A673 (cell line): ENCODE measurements at regions not wholly inside any gene's neighbourhood (a gene's known extent, or its start where the extent isn't known, plus 50 kb on each side); places are given as distances from the start of the nearest gene placed in this dataset.

ENCODE experiments used
- BruUV-seq: library from RNA; stranded (reverse); fragments of 400-500 nt; replicated peaks from 2 replicates; lab custom pipeline; 2021; lab: Mats Ljungman, UMichigan
- CTCF ChIA-PET: fragments of 300-600 bp; sonication (Branson Sonifier 250); formaldehyde crosslinking; loops from one replicate; lab custom pipeline; 2022; ENCODE audit warnings: antibody characterized with exemption; lab: Charles Lee
- POLR2A ChIA-PET: fragments of 300-600 bp; sonication (Branson Sonifier 250); formaldehyde crosslinking; loops from one replicate; lab custom pipeline; 2022; ENCODE audit warnings: antibody characterized with exemption; ENCODE audit not compliant: low non-redundant PET; lab: Charles Lee
- DNase-seq: peaks from one replicate; pipeline ENCODE4 v3.0.0-alpha.2; 2015; ENCODE audit warnings: low spot score
- H3K27ac ChIP-seq: fragments of 200-600 bp; sonication (generic); 2 replicates; pipeline ENCODE4 v1.5.1; 2016; ENCODE audit warnings: mixed run types, low read depth, mild to moderate bottlenecking, mixed read lengths, antibody characterized with exemption, low read length; ENCODE audit not compliant: poor library complexity, severe bottlenecking
- H3K27me3 ChIP-seq: fragments of 200-600 bp; sonication (generic); replicated peaks from 2 replicates; pipeline ENCODE4 v1.6.1; 2017; ENCODE audit warnings: mixed run types, low read depth, mild to moderate bottlenecking, mixed read lengths, antibody characterized with exemption, low read length; ENCODE audit not compliant: insufficient read depth, poor library complexity
- H3K36me3 ChIP-seq: fragments of 200-600 bp; sonication (generic); 2 replicates; pipeline ENCODE4 v1.6.1; 2016; ENCODE audit warnings: mixed run types, mild to moderate bottlenecking, mixed read lengths, antibody characterized with exemption, low read length; ENCODE audit not compliant: insufficient read depth, poor library complexity, severe bottlenecking
- H3K4me1 ChIP-seq: fragments of 200-600 bp; sonication (generic); 2 replicates; pipeline ENCODE4 v1.6.1; 2017; ENCODE audit warnings: mixed run types, mild to moderate bottlenecking, mixed read lengths, antibody characterized with exemption, low read length; ENCODE audit not compliant: insufficient read depth, poor library complexity, severe bottlenecking
- H3K4me3 ChIP-seq: fragments of 200-600 bp; sonication (generic); 2 replicates; pipeline ENCODE4 v1.5.1; 2016; ENCODE audit warnings: low read depth, mixed run types, mild to moderate bottlenecking, mixed read lengths, low read length; ENCODE audit not compliant: poor library complexity, severe bottlenecking
- H3K9me3 ChIP-seq: fragments of 200-600 bp; sonication (generic); 2 replicates; pipeline ENCODE4 v1.6.1; 2016; ENCODE audit warnings: mixed run types, low read depth, mild to moderate bottlenecking, mixed read lengths, antibody characterized with exemption, low read length; ENCODE audit not compliant: poor library complexity, severe bottlenecking
- EZH2 ChIP-seq: fragments of 200-600 bp; sonication (generic); IDR thresholded peaks from 2 replicates; pipeline ENCODE4 v1.6.1; 2017; ENCODE audit warnings: borderline replicate concordance, low read depth, mild to moderate bottlenecking, mixed read lengths, antibody characterized with exemption, low read length; ENCODE audit not compliant: poor library complexity, severe bottlenecking
- intact Hi-C: fragments of 100-400 bp; cut with micrococcal nuclease; formaldehyde crosslinking; loops from one replicate; pipeline ENCODE4 v1.10.0; 2022; ENCODE audit not compliant: unreplicated experiment
- TF ChIP-seq, protein P1 (sequence below): fragments of 300-800, 200-600 bp; sonication (generic); conservative IDR thresholded peaks from 2 replicates; pipeline ENCODE4 v1.5.1; 2017; ENCODE audit warnings: low read depth, mild to moderate bottlenecking, antibody characterized with exemption, low read length, moderate library complexity, mixed read lengths

DNA sequence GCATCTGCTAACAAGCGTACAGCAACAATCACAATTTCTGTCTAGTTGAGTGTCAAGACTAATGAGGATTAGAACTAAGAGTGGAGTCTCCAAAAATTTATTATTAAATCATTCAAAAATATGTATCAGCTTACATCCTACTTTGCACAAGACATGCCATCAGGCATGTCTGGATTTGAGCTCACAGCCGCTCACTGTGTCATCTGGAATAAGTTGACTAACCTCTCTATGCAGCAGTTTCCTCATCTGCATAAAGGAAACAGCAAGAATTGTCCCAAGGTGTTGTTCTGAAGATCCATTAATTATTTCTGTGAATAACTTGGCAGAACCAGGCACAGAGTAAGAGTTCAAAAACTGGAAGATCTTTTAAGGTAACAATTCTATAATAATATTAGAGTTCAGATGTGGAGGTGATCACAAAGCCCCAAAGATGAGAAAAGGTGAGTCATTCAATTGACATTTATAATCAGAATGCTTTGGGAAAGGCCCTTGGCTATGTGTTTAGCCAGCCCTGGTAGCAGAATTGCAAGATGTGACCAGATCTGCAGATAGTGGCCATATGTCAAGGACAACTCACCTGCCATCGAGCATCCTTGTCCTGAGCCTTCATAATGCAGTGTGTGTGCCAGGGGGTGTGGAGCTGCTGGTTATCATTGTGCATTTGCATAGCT is 264.0 kb downstream of the FOXA2 start:
- H3K27ac ChIP-seq: no peak overlapping the region
- peaks cover 37% of the 10 kb centered on the region for H3K27me3 ChIP-seq
- no peaks in the 10 kb centered on the region for H3K9me3 ChIP-seq
- BruUV-seq: no TSS peak
- no peak overlapping the region for H3K4me3 ChIP-seq
- intact Hi-C loops: no loop called here
- ChIA-PET CTCF (no interaction called here), POLR2A (no interaction called here)
- H3K4me1 ChIP-seq: no peaks in the 10 kb centered on the region
- TF ChIP-seq EZH2: no peak
- DNase-seq: no peak
- no peaks in the 10 kb centered on the region for H3K36me3 ChIP-seq

GRCh38 chr20:22315771-22316170 is 268.6 kb downstream of the FOXA2 start:
- ChIA-PET CTCF (no interaction called here), POLR2A (no interaction called here)
- Histone ChIP-seq H3K9me3 (no peaks in the 10 kb centered on the region), H3K27me3 (peaks cover 13% of the 10 kb centered on the region), H3K4me3 (no peak overlapping the region), H3K36me3 (no peaks in the 10 kb centered on the region), H3K4me1 (no peaks in the 10 kb centered on the region), H3K27ac (no peak overlapping the region)
- TF ChIP-seq, protein P1, sequence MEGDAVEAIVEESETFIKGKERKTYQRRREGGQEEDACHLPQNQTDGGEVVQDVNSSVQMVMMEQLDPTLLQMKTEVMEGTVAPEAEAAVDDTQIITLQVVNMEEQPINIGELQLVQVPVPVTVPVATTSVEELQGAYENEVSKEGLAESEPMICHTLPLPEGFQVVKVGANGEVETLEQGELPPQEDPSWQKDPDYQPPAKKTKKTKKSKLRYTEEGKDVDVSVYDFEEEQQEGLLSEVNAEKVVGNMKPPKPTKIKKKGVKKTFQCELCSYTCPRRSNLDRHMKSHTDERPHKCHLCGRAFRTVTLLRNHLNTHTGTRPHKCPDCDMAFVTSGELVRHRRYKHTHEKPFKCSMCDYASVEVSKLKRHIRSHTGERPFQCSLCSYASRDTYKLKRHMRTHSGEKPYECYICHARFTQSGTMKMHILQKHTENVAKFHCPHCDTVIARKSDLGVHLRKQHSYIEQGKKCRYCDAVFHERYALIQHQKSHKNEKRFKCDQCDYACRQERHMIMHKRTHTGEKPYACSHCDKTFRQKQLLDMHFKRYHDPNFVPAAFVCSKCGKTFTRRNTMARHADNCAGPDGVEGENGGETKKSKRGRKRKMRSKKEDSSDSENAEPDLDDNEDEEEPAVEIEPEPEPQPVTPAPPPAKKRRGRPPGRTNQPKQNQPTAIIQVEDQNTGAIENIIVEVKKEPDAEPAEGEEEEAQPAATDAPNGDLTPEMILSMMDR: no peak
- no peak for TF ChIP-seq EZH2
- DNase-seq: no peak
- intact Hi-C loops: no loop called here
- no TSS peak for BruUV-seq

GRCh38 chr20:22315073-22315472 is 269.3 kb downstream of the FOXA2 start:
- Histone ChIP-seq H3K27me3 (peaks cover 13% of the 10 kb centered on the region), H3K9me3 (no peaks in the 10 kb centered on the region), H3K4me1 (no peaks in the 10 kb centered on the region), H3K36me3 (no peaks in the 10 kb centered on the region), H3K27ac (no peak overlapping the region), H3K4me3 (no peak overlapping the region)
- ChIA-PET CTCF (no interaction called here), POLR2A (no interaction called here)
- TF ChIP-seq EZH2: no peak
- TF ChIP-seq, protein P1: no peak
- intact Hi-C loops: no loop called here
- BruUV-seq: no TSS peak
- DNase-seq: no peak
